Stimulated activated naive CD8-positive, alpha-beta T cell treated with anti-CD3 and anti-CD28 coated beads, Interleukin-15, amount 100 ng/mL, for 72 hours (primary cell): ENCODE measurements at regions not wholly inside any gene's neighbourhood (a gene's known extent, or its start where the extent isn't known, plus 50 kb on each side); places are given as distances from the start of the nearest gene placed in this dataset.
A peak's percentile ranks its signal among the peaks of the same experiment; 100 is the strongest.

Experiments
- ATAC-seq: fragments of 150-1000 bp; cut with Tn5 transposase; 2 replicates; pipeline ENCODE4 v1.10.0; 2021; ENCODE audit warnings: mild to moderate bottlenecking, moderate library complexity
- DNase-seq, 2 donors: peaks; one replicate each; pipeline ENCODE4 v3.0.0; 2021 to 2022
- H3K27ac Mint-ChIP-seq, 2 donors: one replicate each; pipeline ENCODE4 v1.8.0; 2022; ENCODE audit warnings: mild to moderate bottlenecking in 2 of 2, mixed read lengths in 2 of 2, moderate library complexity in 2 of 2
- H3K27me3 Mint-ChIP-seq: one replicate; pipeline ENCODE4 v1.8.0; 2022; ENCODE audit warnings: mixed read lengths
- H3K4me1 Mint-ChIP-seq: one replicate; pipeline ENCODE4 v1.8.0; 2022; ENCODE audit warnings: mild to moderate bottlenecking, mixed read lengths
- H3K4me3 Mint-ChIP-seq, 2 donors: one replicate each; pipeline ENCODE4 v1.8.0; 2022; ENCODE audit warnings: mild to moderate bottlenecking in 2 of 2, mixed read lengths in 2 of 2, moderate library complexity in 1 of 2
- H3K9me3 Mint-ChIP-seq, 2 donors: one replicate each; pipeline ENCODE4 v1.8.0; 2022; ENCODE audit warnings: mixed read lengths in 2 of 2

DNA sequence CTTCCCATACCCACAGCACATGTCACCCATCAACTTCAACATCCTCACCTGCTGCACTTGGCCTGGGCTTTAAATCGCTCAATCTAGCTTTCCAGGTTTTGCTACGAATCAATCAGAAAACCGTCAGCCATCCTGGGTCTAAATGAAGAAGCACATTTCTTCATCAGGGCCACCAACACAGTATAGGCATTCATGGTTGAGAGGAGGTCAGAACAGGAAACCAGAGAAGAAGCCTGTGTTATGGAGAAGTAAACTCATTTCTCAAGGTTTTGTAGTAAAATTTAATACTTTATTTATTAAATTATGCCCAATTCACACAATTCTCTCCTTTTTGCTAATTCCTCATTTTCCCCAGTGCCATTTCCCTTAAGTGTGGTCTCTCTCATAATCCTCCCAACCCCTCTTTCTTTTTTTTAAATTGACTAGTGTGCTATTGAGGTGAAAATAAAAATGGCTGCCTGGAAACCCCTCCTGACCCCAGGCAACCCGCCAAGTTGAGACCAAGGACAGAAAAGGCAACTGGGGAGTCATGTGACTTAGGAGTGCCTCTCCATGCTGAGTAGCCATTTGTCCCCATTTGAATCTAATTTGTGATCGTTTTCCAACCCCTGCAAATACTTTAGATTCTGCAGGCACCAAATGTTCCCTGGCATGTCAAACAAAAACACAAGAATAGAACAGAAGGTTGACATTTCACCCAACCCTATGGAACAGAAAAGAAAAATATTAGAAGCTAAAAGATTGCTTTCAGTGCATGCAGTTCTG, 181.1 kb upstream of the NAMPT start:
- no peak overlapping the region for H3K4me3 Mint-ChIP-seq
- H3K27ac Mint-ChIP-seq: no peak overlapping the region
- peaks cover 0 to 16% of the 10 kb centered on the region in 2 donors for H3K9me3 Mint-ChIP-seq
- no peak for ATAC-seq
- peaks cover 9% of the 10 kb centered on the region for H3K27me3 Mint-ChIP-seq
- DNase-seq: no peak
- peaks cover 23% of the 10 kb centered on the region for H3K4me1 Mint-ChIP-seq

DNA sequence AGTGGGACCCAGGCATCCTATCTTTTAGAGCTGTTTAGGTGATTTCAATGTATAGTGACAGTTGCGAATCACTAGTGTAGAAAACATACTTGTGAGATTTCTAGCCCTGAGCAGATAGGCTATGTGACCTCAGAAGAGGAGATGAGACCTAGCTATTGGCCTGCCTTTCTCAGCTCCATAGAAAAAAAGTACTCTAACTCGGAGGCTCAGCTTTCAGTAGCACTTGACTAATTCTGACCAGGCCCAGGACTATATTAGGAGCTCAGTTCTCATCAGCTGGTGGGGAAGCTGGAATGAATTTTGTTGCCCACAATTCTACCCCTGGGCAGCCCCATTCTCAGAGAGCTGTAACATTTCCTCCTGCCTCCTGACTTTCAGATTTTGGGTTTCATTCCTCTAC, 179.9 kb upstream of the NAMPT start:
- peaks cover 9% of the 10 kb centered on the region for H3K27me3 Mint-ChIP-seq
- DNase-seq (no peak), ATAC-seq (no peak)
- H3K27ac Mint-ChIP-seq: peak overlapping the region in 1 of 2 donors; percentile 19
- H3K9me3 Mint-ChIP-seq: peaks cover 0 to 19% of the 10 kb centered on the region in 2 donors
- no peak overlapping the region for H3K4me3 Mint-ChIP-seq
- peaks cover 29% of the 10 kb centered on the region for H3K4me1 Mint-ChIP-seq

DNA sequence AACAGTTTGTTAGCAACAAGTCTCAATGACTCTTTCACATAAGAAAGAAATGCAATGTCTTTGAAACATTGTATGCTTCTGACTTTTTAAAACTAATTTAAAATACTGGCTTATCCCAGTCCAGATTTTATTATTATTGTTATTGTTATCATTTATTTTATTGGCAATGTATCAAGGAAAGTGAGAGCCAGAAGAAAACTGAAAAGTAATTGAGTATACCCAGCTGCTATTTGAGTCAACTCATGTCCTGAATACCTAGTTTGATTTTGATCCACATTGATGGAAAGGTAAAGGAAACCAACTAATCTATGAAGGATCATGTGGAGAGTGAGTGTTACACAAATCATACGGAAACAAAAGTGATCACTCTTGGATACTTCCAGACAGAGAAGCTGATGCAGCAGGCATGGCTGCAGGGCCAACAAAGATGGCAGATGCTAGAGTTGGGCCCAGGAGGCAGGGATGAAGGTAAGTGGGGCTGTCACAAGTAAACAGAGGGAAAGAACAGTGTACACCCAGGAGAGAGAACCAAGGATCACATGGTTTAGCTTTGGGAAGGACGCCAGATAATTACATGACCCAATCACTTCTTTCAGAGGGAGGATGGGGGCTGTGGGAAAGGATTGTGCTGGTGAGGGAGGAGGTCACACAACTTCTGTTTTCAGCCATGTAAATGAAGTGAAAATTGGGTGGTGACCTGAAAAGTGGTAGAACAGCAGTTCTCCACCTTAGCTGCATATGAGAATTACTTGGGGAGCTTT, 179.2 kb upstream of the NAMPT start:
- peaks cover 1 to 19% of the 10 kb centered on the region in 2 donors for H3K9me3 Mint-ChIP-seq
- H3K27me3 Mint-ChIP-seq: peaks cover 4% of the 10 kb centered on the region
- no peak overlapping the region for H3K4me3 Mint-ChIP-seq
- no peak overlapping the region for H3K27ac Mint-ChIP-seq
- DNase-seq: no peak
- ATAC-seq: no peak
- H3K4me1 Mint-ChIP-seq: peaks cover 29% of the 10 kb centered on the region

DNA sequence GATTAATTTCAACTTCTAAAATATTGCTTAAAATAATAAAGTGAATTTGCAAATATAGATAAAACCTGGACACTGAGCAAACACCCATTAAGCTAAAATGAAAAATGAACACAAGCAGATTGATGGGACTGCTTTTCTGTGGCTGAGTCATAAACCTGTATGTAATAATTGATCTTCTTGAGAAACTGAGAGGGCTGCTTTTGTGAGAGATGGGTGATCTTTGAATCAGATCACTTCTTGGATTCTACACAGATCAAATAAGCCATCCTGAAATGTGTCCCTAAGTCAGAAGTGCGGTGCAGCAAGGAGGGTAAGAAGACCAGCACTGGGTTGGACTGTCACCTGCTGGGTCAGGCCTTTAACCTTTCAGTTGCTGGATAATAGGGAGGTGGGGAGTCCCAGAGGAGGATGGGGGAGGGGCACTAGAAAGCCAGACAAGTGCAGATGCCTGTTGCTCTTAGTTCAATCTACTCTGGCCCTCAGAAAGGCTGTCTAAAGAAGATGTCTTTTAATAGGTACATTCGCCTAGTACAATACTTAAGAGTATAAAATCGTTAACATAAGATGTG, 178.2 kb upstream of the NAMPT start:
- Mint-ChIP-seq H3K4me1 (peaks cover 29% of the 10 kb centered on the region), H3K27ac (no peak overlapping the region), H3K4me3 (no peak overlapping the region), H3K27me3 (no peaks in the 10 kb centered on the region), H3K9me3 (peaks cover 10 to 25% of the 10 kb centered on the region in 2 donors)
- DNase-seq (no peak), ATAC-seq (no peak)

DNA sequence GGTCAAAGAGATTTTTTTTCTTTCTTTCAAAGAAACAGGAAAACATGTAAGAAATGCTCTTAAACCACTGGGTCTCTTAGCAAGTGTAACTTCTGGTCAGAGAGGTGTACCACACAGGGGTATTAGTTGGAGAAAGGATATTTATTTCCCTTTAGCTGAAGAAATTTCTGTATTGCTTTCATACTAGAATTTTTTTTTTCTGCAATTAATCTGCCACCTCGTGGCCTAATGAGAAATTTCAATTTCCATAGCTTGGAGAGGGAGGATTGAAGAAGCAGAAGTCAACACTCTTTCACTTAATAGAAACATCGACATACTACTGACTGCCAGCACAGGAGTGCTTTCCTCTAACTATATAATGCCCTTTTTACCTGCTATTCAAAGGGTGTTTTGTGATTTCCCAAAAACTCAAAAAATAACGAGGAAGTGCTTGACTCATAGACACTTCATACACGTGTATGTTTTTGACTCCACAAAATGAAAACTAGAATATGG, 177.6 kb upstream of the NAMPT start:
- Mint-ChIP-seq H3K9me3 (peaks cover 10 to 27% of the 10 kb centered on the region in 2 donors), H3K4me3 (peak overlapping the region in 1 of 2 donors; percentile 37), H3K27me3 (no peaks in the 10 kb centered on the region), H3K27ac (peak overlapping the region in 1 of 2 donors; percentile 8), H3K4me1 (peaks cover 29% of the 10 kb centered on the region)
- ATAC-seq: peak; percentile 80
- peak in 1 of 2 donors; percentile 35 for DNase-seq

DNA sequence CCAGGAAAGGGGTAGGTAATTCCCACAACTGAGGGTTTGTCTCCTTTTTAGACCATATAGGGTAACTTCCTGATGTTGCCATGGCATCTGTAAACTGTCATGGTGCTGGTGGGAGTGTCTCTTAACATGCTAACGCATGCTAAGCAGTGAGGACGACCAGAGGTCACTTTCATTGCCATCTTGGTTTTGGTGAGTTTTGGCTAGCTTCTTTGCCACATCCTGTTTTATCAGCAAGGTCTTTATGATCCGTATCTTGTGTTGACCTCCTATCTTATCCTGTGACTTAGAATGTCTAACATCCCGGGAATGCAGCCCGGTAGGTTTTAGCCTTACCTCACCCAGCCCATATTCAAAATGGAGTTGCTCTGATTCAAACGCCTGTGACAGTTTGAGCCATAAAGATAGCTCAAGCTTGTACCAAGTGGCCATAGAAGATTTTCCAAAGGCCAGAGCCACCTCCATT, 176.0 kb upstream of the NAMPT start:
- Mint-ChIP-seq H3K27ac (peak overlapping the region in 1 of 2 donors; percentile 5), H3K9me3 (peaks cover 10 to 22% of the 10 kb centered on the region in 2 donors), H3K27me3 (no peaks in the 10 kb centered on the region), H3K4me3 (no peak overlapping the region), H3K4me1 (peaks cover 29% of the 10 kb centered on the region)
- ATAC-seq: no peak
- no peak for DNase-seq

DNA sequence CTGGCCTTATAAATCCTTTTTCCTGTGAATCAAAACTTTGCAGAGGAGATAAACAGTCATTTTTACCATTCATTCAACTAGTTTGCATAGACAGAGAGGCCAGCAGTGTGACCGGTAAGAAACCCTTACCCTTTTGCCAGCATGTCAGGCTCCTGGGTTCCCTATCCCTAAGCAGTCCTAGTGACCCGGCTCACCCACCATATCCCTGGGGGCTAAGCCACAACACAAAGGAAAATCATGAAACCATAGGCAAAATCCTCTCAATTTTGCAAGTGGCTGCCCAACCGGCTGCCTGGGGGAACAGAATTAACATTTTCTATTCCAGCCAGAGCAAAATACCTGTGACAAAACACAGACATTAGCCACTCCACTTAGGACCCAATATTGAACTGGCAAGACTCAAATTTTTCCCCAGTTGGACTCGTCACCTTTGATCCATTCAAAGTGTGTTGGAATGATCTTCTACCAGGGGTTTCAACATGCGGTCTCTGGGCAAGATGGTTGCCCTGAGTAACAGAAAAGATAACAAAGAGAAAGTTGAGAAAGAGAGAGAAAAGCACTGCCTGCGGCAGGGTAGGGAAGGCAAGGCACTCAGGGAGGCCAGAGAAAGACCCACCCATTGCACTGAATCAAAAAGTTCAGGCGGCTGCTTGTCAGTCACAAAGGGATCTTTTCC, 174.8 kb upstream of the NAMPT start:
- peaks cover 29% of the 10 kb centered on the region for H3K4me1 Mint-ChIP-seq
- H3K4me3 Mint-ChIP-seq: no peak overlapping the region
- ATAC-seq: no peak
- no peak for DNase-seq
- H3K9me3 Mint-ChIP-seq: peaks cover 10 to 27% of the 10 kb centered on the region in 2 donors
- peak overlapping the region in 1 of 2 donors; percentile 80 for H3K27ac Mint-ChIP-seq
- no peaks in the 10 kb centered on the region for H3K27me3 Mint-ChIP-seq

DNA sequence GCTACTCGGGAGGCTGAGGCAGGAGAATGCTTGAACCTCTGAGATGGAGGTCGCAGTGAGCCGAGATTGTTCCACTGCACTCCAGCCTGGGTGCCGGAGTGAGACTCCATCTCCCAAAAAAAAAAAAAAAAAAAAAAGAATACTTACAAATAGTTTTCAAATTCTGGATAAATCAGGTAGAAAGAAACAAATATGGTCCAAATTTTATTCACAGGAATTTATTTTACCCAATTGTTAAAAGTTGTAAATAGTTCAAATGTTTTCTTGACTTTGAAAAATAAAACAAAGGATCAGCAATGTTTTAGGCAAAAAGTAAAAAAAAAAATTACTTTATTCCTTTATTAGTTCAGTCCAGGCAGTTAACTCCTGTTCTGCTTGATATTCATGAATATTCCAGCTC, 172.9 kb upstream of the NAMPT start:
- Mint-ChIP-seq H3K4me1 (peaks cover 23% of the 10 kb centered on the region), H3K27me3 (no peaks in the 10 kb centered on the region), H3K9me3 (peaks cover 10 to 32% of the 10 kb centered on the region in 2 donors), H3K4me3 (no peak overlapping the region), H3K27ac (no peak overlapping the region)
- no peak for DNase-seq
- no peak for ATAC-seq

DNA sequence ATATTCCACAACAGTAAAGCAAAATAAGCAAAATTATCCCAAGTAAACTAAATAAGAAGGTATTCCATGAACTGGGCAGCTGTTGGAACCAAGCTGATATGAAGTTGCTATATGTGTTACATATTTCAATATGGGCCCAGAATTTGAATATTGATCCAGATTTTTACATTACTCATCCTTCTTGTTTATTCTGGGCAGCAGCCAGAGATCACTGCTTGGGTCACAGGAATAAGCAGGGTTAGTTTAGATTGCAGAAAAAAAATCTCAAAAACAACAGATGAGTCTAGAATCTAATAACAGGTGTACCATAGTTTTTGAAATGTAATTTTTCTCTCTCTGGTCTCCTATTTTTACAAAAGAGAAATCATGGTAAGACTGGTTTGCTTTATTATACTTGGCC, 171.5 kb upstream of the NAMPT start:
- Mint-ChIP-seq H3K27me3 (no peaks in the 10 kb centered on the region), H3K4me1 (peaks cover 10% of the 10 kb centered on the region), H3K27ac (no peak overlapping the region), H3K9me3 (peaks cover 10 to 29% of the 10 kb centered on the region in 2 donors), H3K4me3 (no peak overlapping the region)
- DNase-seq (no peak), ATAC-seq (no peak)

DNA sequence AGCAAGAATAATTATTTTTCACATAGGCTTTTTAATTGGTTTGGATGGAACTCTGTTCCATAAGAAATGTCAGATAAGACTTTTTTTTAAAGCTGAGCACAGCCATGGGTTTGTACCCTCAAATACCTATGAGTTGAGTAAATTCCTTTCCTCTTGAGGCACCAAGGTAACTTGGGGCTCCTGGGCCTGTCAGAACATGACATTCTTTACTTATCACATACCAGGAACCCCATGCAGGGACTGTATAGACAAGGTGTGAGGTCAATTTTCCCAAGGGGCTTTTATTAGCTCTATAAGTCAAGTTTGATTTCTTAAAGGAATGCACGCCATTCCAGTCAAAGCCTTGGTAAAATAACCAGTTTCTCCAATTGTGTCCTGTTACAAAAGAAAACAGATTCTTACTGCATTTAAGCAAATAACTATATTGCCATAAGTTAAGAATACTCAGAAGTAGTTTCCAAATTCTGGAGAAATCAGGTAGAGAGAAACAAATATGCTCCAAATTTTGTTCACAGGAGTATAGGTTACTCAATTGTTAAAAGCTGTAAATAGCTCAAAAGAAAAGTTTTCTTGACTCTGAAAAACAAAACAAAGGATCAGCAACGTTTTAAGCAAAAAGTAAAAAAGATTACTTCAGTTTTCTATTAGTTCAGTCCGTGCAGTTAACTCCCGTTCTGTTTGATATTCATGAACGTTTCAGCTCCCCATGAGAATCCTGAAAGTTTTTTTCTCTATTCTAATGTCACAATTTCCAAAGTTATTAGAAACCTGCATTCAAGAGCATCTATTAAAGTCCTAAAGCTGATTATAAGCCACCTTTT, 167.5 kb upstream of the NAMPT start:
- DNase-seq (no peak), ATAC-seq (no peak)
- Mint-ChIP-seq H3K4me3 (no peak overlapping the region), H3K9me3 (peaks cover 8 to 36% of the 10 kb centered on the region in 2 donors), H3K27me3 (peaks cover 10% of the 10 kb centered on the region), H3K4me1 (no peaks in the 10 kb centered on the region), H3K27ac (no peak overlapping the region)

DNA sequence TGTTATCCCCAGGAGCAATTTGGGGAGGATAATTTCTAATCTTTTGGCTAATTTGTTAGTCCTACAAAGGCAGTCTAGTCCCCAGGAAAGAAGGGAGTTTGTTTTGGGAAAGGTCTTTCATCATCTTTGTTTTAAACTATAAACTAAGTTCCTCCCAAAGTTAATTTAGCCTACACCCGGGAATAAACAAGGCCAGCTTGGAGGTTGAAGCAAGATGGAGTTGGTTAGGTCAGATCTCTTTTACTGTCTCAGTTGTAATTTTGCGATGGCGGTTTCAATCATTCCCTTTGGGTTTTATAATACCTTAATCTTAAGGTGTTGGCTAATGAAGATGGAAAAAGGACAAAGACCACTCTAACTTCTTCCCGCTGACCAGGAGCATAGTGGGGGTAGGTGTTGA, 166.4 kb upstream of the NAMPT start:
- H3K27me3 Mint-ChIP-seq: peaks cover 12% of the 10 kb centered on the region
- no peak overlapping the region for H3K4me3 Mint-ChIP-seq
- no peaks in the 10 kb centered on the region for H3K4me1 Mint-ChIP-seq
- no peak for DNase-seq
- H3K27ac Mint-ChIP-seq: no peak overlapping the region
- ATAC-seq: no peak
- H3K9me3 Mint-ChIP-seq: peaks cover 8 to 36% of the 10 kb centered on the region in 2 donors

DNA sequence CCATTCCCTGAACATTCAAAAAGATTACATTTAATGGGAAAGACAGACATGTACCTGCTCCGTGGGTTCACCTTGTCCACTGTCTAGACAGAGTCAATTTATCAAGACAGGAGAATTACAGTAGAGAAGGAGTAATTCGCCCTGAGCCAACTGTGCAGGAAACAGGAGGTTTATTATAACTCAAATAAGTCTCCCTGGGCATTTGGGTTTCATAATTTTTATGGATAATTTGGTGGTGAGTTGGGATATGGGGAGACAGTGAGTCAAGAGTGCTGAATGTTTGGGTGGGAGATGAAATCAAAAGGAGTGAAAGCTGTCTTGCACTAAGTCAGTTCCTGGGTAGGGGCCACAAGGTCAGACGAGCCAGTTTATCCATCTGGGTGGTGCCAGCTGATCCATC, 165.9 kb upstream of the NAMPT start:
- ATAC-seq (no peak), DNase-seq (no peak)
- Mint-ChIP-seq H3K9me3 (peaks cover 9 to 36% of the 10 kb centered on the region in 2 donors), H3K27ac (no peak overlapping the region), H3K4me3 (no peak overlapping the region), H3K27me3 (peaks cover 13% of the 10 kb centered on the region), H3K4me1 (no peaks in the 10 kb centered on the region)

DNA sequence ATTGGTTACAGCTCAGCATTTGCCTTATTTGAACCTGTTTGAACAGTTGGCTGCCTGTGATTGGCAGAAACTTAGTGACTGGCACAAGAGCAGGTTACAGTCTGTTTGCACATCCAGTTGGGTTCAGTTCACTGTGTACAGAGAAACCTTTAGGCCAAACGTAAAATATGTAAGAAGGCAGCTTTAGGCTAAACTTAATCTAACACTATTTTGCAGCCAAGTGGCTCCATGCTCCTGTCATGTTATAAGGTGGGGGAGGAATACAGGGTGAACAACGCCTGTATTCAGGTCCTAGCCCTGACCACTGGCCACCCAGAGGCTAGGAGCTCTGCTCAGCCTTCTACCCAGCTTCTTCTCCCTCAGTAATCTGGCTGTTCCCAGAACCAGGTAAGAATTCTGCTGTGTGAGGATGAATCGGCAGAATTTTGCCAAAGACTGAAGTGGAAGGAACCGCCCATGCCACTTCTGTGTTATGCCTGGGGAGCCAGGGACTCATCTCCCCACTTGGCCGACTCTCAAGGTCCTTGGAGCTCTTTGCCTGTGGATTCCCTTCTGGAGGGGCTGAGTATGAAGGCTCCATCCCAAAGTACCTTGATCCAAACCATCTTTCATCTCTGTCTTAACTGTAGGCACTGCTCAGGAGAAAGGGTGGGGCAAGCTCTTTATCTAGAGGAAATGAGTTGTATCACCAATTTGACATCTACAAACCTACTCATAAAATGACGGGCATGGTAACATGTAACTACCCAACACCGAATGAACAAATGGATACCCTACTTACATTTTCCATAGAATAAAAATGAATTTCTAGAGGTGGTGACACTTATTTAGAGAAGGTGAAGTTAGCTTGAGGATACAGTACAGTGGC, 164.4 kb upstream of the NAMPT start:
- peaks cover 28% of the 10 kb centered on the region for H3K27me3 Mint-ChIP-seq
- ATAC-seq (no peak), DNase-seq (no peak)
- no peaks in the 10 kb centered on the region for H3K4me1 Mint-ChIP-seq
- H3K9me3 Mint-ChIP-seq: peaks cover 15 to 34% of the 10 kb centered on the region in 2 donors
- H3K4me3 Mint-ChIP-seq: peak overlapping the region in 1 of 2 donors; percentile 5
- H3K27ac Mint-ChIP-seq: peak overlapping the region in 1 of 2 donors; percentile 19
